ENCODE measurements at regions not wholly inside any gene's neighbourhood (a gene's known extent, or its start where the extent isn't known, plus 50 kb on each side); places are given as distances from the start of the nearest gene placed in this dataset.

DNA sequence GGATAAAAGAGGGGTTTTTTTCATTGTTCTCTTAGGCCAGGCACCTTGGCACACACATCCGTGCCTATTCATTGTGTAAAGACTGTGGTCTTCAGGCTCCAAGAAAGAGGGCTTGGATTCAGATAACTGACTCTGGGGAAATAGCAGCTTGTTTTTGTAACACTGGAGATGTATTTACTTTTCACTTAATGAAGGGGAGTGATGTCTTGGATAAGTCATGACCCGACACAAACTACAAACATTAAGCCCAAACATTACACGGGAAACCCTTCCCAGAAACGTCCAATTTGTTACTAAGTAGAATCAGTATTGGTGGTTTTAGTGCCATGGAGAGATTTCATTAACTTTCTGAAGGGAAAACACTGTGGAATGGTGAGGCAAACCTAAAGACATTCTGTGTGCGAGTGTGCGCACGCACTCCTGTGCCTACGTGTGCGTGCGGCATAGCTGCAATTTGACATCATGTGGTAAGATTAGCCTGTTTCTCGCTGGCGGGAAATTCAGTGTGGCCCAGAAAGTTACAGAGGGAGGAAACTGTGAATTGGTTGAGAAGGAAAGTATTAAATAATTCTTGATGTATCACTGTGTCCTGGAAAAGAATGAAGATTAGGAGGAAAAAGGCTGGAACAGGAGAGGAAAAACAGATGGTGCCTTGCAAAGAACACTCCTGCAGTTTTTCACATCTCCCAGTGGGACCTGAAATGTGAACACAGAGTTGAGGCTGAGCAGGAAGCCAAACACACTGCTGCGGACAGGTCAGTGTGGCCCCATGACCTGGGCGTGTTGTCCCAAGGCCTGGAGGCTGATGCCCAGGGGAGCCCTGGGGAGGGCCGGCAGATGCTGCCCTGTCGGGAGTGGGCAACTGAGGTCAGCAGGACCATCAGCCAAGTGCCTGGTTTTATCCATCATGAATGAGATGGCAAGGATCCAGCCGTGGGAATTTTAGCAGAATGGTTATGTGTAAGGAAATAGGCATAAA is 108.5 kb downstream of the GAS1 start:
- TF ChIP-seq, protein P1, sequence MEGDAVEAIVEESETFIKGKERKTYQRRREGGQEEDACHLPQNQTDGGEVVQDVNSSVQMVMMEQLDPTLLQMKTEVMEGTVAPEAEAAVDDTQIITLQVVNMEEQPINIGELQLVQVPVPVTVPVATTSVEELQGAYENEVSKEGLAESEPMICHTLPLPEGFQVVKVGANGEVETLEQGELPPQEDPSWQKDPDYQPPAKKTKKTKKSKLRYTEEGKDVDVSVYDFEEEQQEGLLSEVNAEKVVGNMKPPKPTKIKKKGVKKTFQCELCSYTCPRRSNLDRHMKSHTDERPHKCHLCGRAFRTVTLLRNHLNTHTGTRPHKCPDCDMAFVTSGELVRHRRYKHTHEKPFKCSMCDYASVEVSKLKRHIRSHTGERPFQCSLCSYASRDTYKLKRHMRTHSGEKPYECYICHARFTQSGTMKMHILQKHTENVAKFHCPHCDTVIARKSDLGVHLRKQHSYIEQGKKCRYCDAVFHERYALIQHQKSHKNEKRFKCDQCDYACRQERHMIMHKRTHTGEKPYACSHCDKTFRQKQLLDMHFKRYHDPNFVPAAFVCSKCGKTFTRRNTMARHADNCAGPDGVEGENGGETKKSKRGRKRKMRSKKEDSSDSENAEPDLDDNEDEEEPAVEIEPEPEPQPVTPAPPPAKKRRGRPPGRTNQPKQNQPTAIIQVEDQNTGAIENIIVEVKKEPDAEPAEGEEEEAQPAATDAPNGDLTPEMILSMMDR (IDR thresholded peaks at IDR 0.05): no peak
- no peak for TF ChIP-seq POLR2A (IDR thresholded peaks at IDR 0.05)
